HepG2 (cell line): ENCODE measurements at regions not wholly inside any gene's neighbourhood (a gene's known extent, or its start where the extent isn't known, plus 50 kb on each side); places are given as distances from the start of the nearest gene placed in this dataset.

Source experiments
- ATAC-seq: fragments of 200-7000 bp; cut with Tn5 transposase; 3 replicates; pipeline ENCODE4 v1.9.1; 2020; ENCODE audit warnings: mild to moderate bottlenecking, moderate library complexity
- BruUV-seq: library from RNA; stranded (reverse); fragments of 400-500 nt; replicated peaks from 2 replicates; lab custom pipeline; 2021; lab: Mats Ljungman, UMichigan
- CTCF ChIA-PET: fragments of 300-600 bp; formaldehyde crosslinking; extraction: SDS; loops from one replicate; lab custom pipeline; 2021; ENCODE audit warnings: low total read pairs, inconsistent platforms, low intra/inter-chr PET ratio; lab: Yijun Ruan, JAX
- POLR2A ChIA-PET: fragments of 350-600 bp; sonication (Branson Sonifier 250); formaldehyde crosslinking; loops from one replicate; lab custom pipeline; 2020; ENCODE audit warnings: antibody characterized with exemption, inconsistent platforms; lab: Yijun Ruan, JAX
- DNase-seq: peaks from one replicate; pipeline ENCODE4 v3.0.0-alpha.2; 2015; ENCODE audit warnings: low spot score
- FAIRE-seq: peaks from 3 replicates; lab custom pipeline; 2011; peaks lifted over from hg19 to GRCh38; lab: Jason Lieb, UNC
- H2AFZ ChIP-seq: one replicate; pipeline ENCODE4 v1.6.1; 2011; ENCODE audit warnings: low read length, inconsistent platforms
- H3K27ac ChIP-seq: fragments of 300-600 bp; 3 replicates; pipeline ENCODE4 v1.8.0; 2011; ENCODE audit warnings: mixed run types, mild to moderate bottlenecking, mixed read lengths, low read length, inconsistent platforms; ENCODE audit not compliant: insufficient read depth; ENCODE audit errors: extremely low read length
- H3K27me3 ChIP-seq, 2 experiments: fragments of 200-600 bp in 1 of 2; 2 replicates in 1 of 2; 3 replicates in 1 of 2; pipeline versions ENCODE4 v1.6.0 to v1.8.0; 2011; ENCODE audit warnings: low read length in 2 of 2, mild to moderate bottlenecking in 2 of 2, moderate library complexity in 2 of 2, inconsistent platforms in 1 of 2; ENCODE audit not compliant: insufficient read depth in 2 of 2, control insufficient read depth in 1 of 2
- H3K36me3 ChIP-seq, 2 experiments: fragments of 200-600 bp in 1 of 2; replicated peaks in 1 of 2; 2 replicates in 1 of 2; 3 replicates in 1 of 2; pipeline versions ENCODE4 v1.5.1 to v1.8.0; 2011; ENCODE audit warnings: low read length in 2 of 2, inconsistent platforms in 1 of 2; ENCODE audit not compliant: insufficient read depth in 2 of 2, control insufficient read depth in 1 of 2
- H3K4me1 ChIP-seq: 2 replicates; pipeline ENCODE4 v1.5.1; 2012; ENCODE audit warnings: low read length, inconsistent platforms; ENCODE audit not compliant: insufficient read depth
- H3K4me2 ChIP-seq: 2 replicates; pipeline ENCODE4 v1.6.0; 2011; ENCODE audit warnings: low read depth, low read length, inconsistent platforms
- H3K4me3 ChIP-seq, 3 experiments: fragments of 200-600 bp in 1 of 3; sonication (generic), shearing (Covaris generic) in 1 of 3; replicated peaks in 1 of 3; 2 replicates each; pipeline ENCODE4 v1.5.1; 2011 to 2016; ENCODE audit warnings: low read length in 3 of 3, inconsistent platforms in 2 of 3, low read depth in 2 of 3, mild to moderate bottlenecking in 2 of 3, control low read depth in 1 of 3, mixed read lengths in 1 of 3; ENCODE audit not compliant: insufficient read depth in 1 of 3
- H3K79me2 ChIP-seq: one replicate; pipeline ENCODE4 v1.6.1; 2011; ENCODE audit warnings: low read length, inconsistent platforms; ENCODE audit not compliant: insufficient read depth
- H3K9ac ChIP-seq: 2 replicates; pipeline ENCODE4 v1.6.0; 2011; ENCODE audit warnings: mild to moderate bottlenecking, low read depth, low read length, inconsistent platforms; ENCODE audit not compliant: insufficient read depth
- H3K9me3 ChIP-seq: 2 replicates; pipeline ENCODE4 v1.5.1; 2012; ENCODE audit warnings: mild to moderate bottlenecking, low read length
- H4K20me1 ChIP-seq: 2 replicates; pipeline ENCODE4 v1.6.0; 2011; ENCODE audit warnings: inconsistent platforms, mild to moderate bottlenecking, low read length, moderate library complexity; ENCODE audit not compliant: insufficient read depth
- HNRNPH1 ChIP-seq: fragments of 200-400 bp; formaldehyde crosslinking; optimal IDR thresholded peaks from 2 replicates; pipeline ENCODE3; 2017; ENCODE audit warnings: mild to moderate bottlenecking, low read depth, low read length
- HOXA5 ChIP-seq: sonication (generic); formaldehyde crosslinking; IDR thresholded peaks from 2 replicates; pipeline ENCODE4 v1.4.0; 2020; ENCODE audit warnings: missing genetic modification reagents
- TCF7 ChIP-seq: sonication (generic); IDR thresholded peaks from 2 replicates; pipeline ENCODE4 v1.6.1; 2016; ENCODE audit warnings: antibody characterized with exemption, low read depth
- ZNF484 ChIP-seq: sonication (generic); formaldehyde crosslinking; IDR thresholded peaks from 2 replicates; pipeline ENCODE4 v1.5.1; 2020; ENCODE audit warnings: mild to moderate bottlenecking, low read depth, missing genetic modification reagents, borderline replicate concordance
- WGBS: methylation state at CpG from one replicate; pipeline ENCODE4 v1.1.6; 2017; ENCODE audit warnings: low lambda C conversion rate; 5-methylcytosine and 5-hydroxymethylcytosine counted together
- in situ Hi-C: cut with HindIII; loops from 2 replicates; pipeline ENCODE4 v1.10.0; 2017; ENCODE audit warnings: low pct_unique_long_range_greater_than_20kb; ENCODE audit not compliant: extremely low pct_ligation_motif_present
- intact Hi-C: fragments of 100-400 bp; cut with micrococcal nuclease; formaldehyde crosslinking; loops from one replicate; pipeline ENCODE4 v1.10.0; 2022; ENCODE audit not compliant: unreplicated experiment
- TF ChIP-seq, protein P1 (sequence below): sonication (generic); formaldehyde crosslinking; conservative IDR thresholded peaks from 2 replicates; pipeline ENCODE4 v1.8.1; 2023; ENCODE audit warnings: missing genetic modification reagents
- TF ChIP-seq, protein P2 (sequence below): sonication (generic); formaldehyde crosslinking; IDR thresholded peaks from 2 replicates; pipeline ENCODE4 v1.4.0; 2020; ENCODE audit warnings: mild to moderate bottlenecking, missing genetic modification reagents, borderline replicate concordance
- TF ChIP-seq, protein P3 (sequence below): sonication (generic); formaldehyde crosslinking; conservative IDR thresholded peaks from 2 replicates; pipeline ENCODE4 v1.8.0; 2022; ENCODE audit warnings: mild to moderate bottlenecking, moderate library complexity, missing genetic modification reagents
- TF ChIP-seq, protein P4 (sequence below): fragments of 450-650 bp; IDR thresholded peaks from 2 replicates; pipeline ENCODE4 v1.6.1; 2016
- TF ChIP-seq, protein P5 (sequence below): IDR thresholded peaks from 2 replicates; pipeline ENCODE4 v1.6.1; 2016
- TF ChIP-seq, protein P6 (sequence below): sonication (generic); formaldehyde crosslinking; IDR thresholded peaks from 2 replicates; pipeline ENCODE4 v1.5.0; 2020; ENCODE audit warnings: missing genetic modification reagents

DNA sequence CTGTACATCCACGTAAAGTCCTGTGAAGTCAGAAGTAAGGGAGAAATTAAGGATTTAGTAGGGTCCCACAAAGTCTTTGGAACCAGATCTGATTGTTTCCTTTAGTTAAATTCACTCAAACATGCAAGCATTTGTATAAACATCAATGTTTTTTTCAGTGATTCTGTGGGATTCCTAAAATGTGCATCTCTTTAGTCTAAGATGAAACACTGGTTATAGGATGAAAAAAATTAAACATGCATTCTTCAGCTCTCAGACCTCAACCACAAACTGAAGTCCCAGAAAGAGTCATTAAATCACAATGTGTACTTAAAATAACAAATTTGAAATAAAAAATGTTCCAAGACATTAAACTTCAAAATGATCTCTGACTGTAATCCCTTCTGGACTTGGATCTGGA, 76.5 kb upstream of the APCDD1 start (continued):
- TF ChIP-seq, protein P1, sequence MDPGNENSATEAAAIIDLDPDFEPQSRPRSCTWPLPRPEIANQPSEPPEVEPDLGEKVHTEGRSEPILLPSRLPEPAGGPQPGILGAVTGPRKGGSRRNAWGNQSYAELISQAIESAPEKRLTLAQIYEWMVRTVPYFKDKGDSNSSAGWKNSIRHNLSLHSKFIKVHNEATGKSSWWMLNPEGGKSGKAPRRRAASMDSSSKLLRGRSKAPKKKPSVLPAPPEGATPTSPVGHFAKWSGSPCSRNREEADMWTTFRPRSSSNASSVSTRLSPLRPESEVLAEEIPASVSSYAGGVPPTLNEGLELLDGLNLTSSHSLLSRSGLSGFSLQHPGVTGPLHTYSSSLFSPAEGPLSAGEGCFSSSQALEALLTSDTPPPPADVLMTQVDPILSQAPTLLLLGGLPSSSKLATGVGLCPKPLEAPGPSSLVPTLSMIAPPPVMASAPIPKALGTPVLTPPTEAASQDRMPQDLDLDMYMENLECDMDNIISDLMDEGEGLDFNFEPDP (CRISPR knock-in tag), result no peak
- TF ChIP-seq, protein P2, sequence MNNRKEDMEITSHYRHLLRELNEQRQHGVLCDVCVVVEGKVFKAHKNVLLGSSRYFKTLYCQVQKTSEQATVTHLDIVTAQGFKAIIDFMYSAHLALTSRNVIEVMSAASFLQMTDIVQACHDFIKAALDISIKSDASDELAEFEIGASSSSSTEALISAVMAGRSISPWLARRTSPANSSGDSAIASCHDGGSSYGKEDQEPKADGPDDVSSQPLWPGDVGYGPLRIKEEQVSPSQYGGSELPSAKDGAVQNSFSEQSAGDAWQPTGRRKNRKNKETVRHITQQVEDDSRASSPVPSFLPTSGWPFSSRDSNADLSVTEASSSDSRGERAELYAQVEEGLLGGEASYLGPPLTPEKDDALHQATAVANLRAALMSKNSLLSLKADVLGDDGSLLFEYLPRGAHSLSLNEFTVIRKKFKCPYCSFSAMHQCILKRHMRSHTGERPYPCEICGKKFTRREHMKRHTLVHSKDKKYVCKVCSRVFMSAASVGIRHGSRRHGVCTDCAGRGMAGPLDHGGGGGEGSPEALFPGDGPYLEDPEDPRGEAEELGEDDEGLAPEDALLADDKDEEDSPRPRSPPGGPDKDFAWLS, result no peak

DNA sequence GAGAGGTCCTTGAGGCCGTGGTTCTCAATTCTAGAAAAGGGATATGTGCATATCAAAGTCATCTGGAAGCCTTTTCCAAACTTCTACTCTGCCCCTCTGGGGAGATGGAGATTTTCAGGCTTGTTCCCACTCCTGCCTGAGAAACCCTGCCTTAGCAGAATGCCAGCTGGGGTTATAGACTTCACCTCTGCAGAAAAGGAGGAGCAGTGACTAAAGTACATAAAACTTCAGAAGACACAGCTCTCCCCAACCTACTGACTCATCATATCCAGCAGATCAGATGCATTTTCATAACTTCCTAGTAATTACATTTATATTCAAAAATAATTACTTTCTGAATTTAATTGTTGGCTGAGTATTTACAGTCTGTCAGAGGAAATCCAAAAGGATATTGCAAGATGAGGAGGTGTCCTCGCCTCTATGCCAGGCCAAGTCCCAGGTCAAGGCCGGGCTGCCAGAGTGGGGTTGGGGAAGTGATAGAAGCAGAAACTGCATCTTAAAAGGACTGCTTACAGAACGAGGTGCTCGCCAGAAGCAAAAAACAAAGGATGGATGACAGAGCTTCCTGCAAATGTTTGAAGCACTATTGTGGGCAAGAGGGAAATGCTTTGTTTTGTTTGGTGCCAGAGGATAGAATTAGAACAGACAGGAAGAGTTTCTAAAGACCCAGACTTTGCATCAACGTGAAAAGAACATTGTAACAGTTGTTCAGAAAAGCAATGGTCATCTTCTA, 75.6 kb upstream of the APCDD1 start:
- Histone ChIP-seq H3K4me2 (no peak overlapping the region), H3K36me3 (no peaks in the 10 kb centered on the region), H3K27me3 (peaks cover 2 to 23% of the 10 kb centered on the region in 2 experiments; a peak in 4 of 5 replicates), H3K27ac (no peak overlapping the region), H3K9me3 (no peaks in the 10 kb centered on the region), H3K79me2 (no peaks in the 10 kb centered on the region), H3K9ac (no peak overlapping the region), H3K4me1 (no peaks in the 10 kb centered on the region), H4K20me1 (no peaks in the 10 kb centered on the region), H2AFZ (no peak overlapping the region), H3K4me3 (no peak overlapping the region)
- CTCF ChIA-PET, result no interaction called here
- WGBS, result 20% methylated on average over 6 of the region's 6 CpGs
- BruUV-seq, result no TSS peak
- intact Hi-C loops (no loop called here), in situ Hi-C loops (no loop called here)
- no peak for DNase-seq
- TF ChIP-seq ZNF484 (no peak), HOXA5 (CRISPR knock-in tag) (no peak), HNRNPH1 (no peak), TCF7 (no peak)
- TF ChIP-seq, protein P3, sequence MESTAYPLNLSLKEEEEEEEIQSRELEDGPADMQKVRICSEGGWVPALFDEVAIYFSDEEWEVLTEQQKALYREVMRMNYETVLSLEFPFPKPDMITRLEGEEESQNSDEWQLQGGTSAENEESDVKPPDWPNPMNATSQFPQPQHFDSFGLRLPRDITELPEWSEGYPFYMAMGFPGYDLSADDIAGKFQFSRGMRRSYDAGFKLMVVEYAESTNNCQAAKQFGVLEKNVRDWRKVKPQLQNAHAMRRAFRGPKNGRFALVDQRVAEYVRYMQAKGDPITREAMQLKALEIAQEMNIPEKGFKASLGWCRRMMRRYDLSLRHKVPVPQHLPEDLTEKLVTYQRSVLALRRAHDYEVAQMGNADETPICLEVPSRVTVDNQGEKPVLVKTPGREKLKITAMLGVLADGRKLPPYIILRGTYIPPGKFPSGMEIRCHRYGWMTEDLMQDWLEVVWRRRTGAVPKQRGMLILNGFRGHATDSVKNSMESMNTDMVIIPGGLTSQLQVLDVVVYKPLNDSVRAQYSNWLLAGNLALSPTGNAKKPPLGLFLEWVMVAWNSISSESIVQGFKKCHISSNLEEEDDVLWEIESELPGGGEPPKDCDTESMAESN (CRISPR knock-in tag), result no peak
- TF ChIP-seq, protein P4, sequence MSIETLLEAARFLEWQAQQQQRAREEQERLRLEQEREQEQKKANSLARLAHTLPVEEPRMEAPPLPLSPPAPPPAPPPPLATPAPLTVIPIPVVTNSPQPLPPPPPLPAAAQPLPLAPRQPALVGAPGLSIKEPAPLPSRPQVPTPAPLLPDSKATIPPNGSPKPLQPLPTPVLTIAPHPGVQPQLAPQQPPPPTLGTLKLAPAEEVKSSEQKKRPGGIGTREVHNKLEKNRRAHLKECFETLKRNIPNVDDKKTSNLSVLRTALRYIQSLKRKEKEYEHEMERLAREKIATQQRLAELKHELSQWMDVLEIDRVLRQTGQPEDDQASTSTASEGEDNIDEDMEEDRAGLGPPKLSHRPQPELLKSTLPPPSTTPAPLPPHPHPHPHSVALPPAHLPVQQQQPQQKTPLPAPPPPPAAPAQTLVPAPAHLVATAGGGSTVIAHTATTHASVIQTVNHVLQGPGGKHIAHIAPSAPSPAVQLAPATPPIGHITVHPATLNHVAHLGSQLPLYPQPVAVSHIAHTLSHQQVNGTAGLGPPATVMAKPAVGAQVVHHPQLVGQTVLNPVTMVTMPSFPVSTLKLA, result no peak
- TF ChIP-seq, protein P5, sequence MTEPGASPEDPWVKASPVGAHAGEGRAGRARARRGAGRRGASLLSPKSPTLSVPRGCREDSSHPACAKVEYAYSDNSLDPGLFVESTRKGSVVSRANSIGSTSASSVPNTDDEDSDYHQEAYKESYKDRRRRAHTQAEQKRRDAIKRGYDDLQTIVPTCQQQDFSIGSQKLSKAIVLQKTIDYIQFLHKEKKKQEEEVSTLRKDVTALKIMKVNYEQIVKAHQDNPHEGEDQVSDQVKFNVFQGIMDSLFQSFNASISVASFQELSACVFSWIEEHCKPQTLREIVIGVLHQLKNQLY, result no peak
- TF ChIP-seq, protein P6, sequence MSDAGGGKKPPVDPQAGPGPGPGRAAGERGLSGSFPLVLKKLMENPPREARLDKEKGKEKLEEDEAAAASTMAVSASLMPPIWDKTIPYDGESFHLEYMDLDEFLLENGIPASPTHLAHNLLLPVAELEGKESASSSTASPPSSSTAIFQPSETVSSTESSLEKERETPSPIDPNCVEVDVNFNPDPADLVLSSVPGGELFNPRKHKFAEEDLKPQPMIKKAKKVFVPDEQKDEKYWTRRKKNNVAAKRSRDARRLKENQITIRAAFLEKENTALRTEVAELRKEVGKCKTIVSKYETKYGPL (CRISPR knock-in tag), result no peak
- no peak for ATAC-seq
- no peak for FAIRE-seq
- POLR2A ChIA-PET, result no interaction called here
